HG03457 (cell line): ENCODE measurements at regions not wholly inside any gene's neighbourhood (a gene's known extent, or its start where the extent isn't known, plus 50 kb on each side); places are given as distances from the start of the nearest gene placed in this dataset.
"Not testable (repeated sequence)": the region's sequence is repeated elsewhere in the genome, so short reads cannot be mapped to it uniquely, and the experiment has no call there.

Source experiments
- ATAC-seq: cut with Tn5 transposase; IDR thresholded peaks from one replicate; pipeline ENCODE4 v1.9.1; 2021; ENCODE audit warnings: moderate number of reproducible peaks; ENCODE audit not compliant: unreplicated experiment

DNA sequence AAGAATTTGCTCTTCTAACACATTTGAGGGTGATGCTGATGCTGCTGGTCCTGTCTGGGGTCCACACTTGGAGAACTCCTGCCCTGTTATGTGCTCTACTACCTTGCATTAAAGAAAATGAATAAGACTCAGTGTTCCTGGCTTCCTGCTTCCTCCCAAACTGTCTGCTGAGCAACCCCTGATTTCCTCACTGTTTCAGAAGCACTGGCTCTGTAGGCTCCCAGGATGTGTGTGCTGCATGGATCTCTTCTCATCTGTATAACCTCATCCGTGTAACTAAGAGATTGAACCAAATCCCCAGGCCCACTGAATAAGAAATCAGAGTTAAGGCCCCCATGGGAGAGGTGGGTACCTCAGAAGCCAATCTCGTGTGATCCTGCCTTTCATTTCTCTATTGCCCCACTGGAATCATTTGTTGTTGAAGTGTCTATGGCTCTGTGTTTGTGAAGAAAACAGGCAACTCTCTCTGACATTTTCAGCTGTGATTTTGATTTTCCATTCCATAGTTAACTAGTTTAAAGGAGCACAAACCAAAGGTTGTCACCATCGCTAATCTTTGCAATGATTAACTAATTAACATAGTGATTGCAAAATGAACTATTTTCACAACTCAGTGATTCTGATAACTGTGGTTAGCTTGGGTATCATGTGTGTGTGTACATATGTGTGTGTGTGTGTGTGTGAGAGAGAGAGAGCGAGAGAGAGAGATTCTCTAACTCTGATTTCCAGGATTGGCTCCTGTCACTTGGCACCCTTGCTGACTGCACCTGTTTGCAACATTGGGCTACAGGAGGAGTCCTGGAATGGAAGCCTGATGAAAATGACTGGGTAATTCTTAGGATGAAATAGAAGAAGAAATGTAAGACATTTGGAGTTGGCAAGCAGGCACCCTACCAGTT is 196.2 kb downstream of the SLC38A4 start:
- ATAC-seq, result no peak

DNA sequence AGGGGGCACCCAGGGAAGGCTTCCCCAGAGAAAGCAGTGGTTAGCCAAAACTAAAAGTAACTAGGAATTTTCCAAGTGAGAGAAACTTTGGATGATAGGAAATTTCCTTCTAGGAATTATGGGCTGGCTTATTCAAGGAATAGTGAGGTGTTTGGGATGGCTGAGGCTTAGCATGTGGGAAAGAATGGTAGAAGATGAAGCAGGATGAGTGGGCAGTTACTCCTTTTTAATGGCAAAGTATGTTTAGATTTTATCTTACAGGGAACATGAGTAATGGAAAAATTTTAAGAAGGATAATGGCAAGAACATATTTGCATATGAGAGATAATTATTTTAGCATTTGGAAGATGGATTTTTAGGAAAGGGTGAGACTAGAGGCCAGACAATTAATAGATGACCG is 197.6 kb downstream of the SLC38A4 start:
- no peak for ATAC-seq

DNA sequence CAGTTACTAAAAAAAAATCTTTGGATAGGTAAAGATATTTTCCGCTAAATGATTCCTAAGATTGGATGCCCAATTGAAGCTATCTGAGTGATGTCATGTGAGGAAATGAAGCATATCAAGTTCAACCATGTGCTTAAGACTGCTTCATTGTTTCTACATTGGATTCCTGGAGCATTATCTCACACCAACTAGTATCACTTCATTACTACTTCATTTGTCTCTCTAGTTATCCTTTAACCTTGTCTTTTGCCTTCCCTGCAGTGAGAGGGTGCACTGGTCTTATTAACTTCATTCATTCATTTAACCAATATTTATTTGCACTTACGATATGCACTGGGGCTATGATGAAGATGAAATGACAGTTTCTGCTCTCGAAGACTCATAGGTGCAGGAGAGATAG is 198.1 kb downstream of the SLC38A4 start:
- no peak for ATAC-seq

DNA sequence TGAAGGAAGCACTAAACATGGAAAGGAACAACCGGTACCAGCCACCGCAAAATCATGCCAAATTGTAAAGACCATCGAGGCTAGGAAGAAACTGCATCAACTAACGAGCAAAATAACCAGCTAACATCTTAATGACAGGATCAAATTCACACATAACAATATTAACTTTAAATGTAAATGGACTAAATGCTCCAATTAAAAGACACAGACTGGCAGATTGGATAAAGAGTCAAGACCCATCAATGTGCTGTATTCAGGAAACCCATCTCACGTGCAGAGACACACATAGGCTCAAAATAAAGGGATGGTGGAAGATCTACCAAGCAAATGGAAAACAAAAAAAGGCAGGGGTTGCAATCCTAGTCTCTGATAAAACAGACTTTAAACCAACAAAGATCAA is 206.3 kb downstream of the SLC38A4 start:
- ATAC-seq, result not testable (repeated sequence)

DNA sequence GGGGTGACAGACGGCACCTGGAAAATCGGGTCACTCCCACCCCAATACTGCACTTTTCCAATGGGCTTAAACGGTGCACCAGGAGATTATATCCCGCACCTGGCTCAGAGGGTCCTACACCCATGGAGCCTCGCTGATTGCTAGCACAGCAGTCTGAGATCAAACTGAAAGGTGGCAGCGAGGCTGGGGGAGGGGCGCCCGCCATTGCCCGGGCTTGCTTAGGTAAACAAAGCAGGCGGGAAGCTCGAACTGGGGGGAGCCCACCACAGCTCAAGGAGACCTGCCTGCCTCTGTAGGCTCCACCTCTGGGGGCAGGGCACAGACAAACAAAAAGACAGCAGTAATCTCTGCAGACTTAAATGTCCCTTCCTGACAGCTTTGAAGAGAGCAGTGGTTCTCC is 208.1 kb downstream of the SLC38A4 start:
- ATAC-seq, result not testable (repeated sequence)

DNA sequence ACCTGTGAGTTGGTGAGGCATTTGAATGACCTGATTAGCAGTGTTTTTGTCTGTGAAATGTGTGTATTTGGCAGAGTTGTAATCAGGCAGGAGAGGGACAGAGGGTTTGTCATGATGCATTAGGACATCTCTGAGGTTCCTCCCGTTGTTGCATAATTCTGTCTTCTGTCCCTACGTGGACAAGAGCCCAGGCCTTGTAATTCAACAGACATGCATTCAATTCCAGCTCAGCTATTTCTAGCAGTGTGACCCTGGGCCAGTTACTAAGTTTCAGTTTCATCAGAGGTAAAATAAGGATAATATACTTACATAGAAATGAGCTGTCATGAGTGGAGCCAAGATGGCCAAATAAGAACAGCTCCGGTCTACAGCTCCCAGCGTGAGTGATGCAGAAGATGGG is 208.6 kb downstream of the SLC38A4 start:
- ATAC-seq, result no peak

DNA sequence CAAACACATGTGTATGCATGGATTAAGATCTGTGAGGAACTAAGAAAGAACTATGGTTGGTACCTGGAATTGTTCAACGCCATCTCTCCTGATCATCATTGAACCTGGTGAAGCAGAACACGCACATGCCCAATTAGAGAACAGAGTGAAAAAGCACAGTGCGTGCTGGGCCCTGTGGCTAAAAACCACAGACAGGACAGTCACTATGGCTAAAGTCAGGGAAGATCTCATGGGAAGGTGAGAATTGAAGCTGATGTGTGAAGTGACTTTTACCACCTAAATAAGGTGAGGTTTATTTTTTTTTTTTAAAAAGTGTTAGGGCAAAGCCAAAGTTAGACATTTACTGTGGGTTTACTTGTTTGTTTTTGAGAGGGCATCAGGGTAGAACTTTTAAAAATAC is 215.0 kb downstream of the SLC38A4 start:
- no peak for ATAC-seq

DNA sequence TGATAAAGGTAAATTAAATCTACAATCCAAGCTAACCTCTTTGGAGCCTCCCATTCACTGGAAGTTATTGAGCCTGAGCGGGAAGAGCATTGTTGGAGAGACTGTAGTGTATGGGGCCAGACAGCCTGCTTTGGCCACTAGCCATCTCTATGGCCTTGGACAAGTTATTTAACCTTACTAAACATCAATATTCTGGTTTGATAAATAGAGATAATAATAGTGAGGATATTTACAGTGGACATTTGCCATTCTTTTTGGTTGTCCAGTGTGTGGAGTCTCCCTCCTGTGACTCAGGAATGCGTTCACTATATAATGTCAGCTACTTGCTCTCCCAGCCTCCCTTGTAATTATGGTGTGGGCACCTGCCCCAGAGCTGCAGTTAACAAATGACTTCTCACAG is 216.1 kb downstream of the SLC38A4 start:
- ATAC-seq, result no peak

DNA sequence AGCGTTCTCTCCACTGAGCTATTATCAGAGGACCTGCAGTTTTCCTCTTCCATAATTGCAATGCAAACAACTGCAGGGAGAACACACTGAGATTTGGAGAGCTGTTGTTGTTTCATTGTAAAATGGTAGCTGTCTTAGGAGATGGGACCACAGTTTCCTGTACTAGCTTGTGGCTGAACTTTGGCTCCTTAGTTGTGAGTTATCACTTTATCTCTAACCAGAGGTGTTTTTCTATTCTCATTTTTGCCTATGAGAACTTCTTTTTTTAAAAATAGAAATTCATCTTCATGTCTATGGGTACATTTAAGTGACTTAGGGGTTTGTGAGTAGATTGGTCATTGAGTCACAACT is 216.5 kb downstream of the SLC38A4 start:
- no peak for ATAC-seq

DNA sequence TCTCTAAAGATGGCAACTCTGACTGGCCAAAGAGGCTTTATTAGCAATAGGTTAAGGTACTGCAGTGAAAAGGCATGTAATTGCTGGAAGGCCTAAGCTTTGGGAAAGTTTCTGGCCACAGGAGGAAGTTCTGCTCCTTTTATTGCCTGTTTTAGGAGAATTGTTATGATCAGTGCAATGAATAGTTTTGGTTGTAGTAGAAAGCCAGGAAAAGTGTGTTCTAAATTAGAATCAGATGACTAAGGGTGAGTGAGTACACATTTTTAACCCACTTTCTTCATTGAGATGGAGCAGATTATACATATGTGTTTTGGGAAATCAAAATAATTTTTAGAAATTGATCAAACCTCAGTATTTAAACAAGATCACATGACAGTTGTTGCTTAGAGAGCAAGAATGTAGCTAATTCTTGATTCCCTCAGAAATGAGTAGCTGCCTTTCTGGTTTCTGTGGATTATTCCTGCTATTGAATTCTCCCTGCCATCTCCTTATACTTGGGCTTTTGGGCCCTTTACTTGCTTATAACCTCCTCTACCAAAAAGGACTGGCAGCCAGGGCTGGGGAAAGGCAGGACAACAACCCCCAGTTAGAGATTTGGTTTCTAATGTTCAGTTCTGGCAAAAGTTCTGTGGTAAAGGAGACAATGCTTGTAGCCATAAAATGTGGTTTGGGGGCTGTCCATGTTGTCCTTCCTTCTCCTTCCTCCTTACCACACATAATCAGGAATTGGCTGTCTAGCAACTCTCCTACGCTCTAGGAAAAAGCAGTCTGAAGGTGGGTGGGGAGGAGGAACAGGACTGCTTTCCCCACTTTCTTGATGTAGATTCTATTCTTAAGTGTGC is 217.1 kb downstream of the SLC38A4 start:
- no peak for ATAC-seq

DNA sequence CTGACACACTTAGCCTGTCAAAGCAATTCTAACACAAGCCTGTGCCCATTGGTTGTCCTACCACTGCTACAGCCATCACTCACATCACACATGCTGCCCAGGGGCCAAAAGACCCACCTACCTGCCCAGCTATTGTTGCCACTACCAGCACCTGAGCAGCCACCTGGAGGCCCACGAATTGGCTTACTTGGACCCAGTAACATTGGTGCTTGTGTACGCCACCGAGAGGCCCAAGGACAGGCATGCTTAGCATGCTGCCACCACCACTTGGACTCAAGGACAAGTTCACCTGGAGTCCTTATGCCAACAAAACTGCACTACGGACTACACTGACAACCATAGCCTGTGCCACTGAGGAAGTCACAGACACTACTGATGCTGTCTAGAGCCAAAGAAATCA is 221.1 kb downstream of the SLC38A4 start:
- no peak for ATAC-seq

DNA sequence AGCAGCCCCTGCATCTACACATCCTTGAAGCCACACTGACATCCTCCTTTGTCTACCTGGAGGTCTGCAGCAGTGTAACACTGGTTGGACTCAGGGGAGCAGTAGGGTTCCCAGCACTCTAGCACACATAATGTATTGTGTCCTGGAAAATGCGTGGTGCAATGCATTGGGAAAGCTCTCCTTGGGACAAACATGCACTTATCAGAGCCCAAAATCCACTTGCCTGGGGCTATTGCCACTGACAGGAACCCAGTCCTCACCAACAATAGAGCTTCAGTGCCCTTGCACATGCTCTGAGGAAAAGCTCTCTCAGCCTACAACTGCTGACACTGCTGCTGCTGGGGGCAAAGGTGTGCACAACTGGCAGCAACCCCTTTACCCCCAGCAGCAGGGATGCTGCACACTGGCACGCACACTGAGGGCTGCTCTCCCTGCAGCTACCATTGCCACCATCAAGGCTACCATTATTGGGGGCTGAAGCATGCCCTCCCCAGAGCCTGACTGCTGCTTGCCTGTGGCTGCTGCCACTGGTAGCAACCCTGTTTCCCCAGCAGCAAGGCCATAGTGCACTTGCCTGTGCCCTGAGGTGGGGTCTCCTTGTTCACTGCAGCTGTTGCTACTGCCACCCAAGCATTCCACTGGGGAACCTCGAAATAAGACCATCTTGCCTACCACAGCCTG is 221.9 kb downstream of the SLC38A4 start:
- no peak for ATAC-seq

DNA sequence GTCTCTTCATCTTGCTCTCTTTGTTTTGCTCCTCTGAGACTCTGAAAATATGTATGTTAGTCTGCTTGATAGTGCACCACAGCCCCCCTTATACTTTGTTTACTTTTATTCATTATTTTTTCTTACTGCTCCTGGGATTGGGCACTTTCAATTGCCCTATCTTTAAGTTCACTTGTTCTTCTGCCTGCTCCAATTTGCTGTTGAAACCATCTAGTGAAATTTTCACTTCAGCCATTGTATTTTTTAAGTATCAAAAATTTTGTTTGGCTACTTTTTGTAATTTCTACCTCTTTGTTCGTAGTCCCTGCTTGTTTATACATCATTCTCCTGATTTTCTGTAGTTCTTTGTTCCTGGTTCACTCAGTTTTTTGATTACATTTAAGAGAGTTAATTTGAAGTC is 223.3 kb downstream of the SLC38A4 start:
- ATAC-seq, result no peak

DNA sequence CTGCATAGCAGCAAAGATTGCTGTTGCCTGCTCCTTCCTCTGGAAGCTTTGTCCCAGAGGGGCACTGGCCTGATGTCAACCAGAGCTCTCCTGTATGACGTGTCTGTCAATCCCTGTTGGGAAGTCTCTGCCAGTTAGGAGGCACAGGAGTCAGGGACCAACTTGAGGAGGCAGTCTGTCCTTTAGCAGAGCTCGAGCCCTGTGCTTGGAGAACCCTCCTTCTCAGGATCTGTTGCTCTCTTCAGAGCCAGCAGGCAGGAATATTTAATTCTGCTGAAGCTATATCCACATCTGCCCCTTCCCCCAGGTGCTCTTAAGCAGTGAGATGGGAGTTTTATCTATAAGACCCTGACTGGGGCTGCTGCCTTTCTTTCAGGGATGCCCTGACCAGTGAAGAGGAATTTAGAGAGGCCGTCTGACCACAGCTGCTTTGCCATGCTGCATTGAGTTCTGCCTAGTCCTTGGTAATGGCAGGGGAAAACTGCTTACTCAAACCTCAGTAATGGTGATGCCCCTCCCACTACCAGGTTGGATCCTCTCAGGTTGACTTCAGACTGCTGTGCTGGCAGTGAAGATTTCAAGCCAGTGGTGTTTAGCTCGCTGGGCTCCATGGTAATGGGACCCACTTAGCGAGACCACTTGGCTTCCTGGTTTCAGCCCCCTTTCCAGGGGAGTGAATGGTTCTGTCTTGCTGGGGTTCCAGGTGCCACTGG is 218.6 kb upstream of the SLC38A2 start:
- ATAC-seq, result no peak

DNA sequence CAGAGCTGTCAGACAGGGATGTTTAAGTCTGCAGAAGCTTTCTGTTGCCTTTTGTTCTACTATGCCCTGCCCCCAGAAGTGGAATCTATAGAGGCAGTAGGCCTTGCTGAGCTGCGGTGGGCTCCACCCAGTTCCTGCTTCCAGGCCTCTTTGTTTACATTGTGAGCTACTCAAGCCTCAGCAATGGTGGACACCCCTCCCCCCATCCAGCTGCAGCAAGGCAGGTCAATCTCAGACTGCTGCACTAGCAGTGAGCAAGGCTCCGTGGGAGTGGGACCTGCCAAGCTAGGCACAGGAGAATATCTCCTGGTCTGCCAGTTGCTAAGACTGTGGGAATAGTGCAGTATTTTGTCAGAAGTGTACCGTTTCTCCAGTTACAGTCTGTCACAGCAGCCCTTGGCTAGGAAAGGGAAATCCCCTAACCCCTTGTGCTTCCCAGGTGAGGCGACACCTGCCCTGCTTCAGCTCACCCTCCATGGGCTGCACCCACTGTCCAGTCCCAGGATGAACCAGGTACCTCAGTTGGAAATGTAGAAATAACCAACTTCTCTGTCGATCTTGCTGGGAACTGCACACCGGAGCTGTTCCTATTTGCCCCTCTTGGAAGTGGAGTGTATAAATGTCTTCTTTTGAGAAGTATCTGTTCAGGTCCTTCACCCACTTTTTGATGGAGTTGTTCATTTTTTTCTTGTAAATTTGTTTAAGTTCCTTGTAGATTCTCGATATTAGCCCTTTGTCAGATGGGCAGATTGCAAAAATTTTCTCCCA is 213.5 kb upstream of the SLC38A2 start:
- no peak for ATAC-seq

DNA sequence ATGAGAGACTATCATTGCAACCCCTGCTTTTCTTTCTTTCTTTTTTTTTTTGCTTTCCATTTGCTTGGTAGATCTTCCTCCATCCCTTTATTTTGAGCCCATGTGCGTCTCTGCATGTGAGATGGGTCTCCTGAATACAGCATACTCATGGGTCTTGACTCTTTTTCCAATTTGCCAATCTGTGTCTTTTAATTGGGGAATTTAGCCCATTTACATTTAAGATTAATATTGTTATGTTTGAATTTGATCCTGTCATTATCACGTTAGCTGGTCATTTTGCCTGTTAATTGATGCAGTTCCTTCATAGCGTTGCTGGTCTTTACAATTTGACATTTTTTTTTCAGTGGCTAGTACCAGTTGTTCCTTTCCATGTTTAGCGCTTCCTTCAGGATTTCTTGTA is 211.5 kb upstream of the SLC38A2 start:
- not testable (repeated sequence) for ATAC-seq

DNA sequence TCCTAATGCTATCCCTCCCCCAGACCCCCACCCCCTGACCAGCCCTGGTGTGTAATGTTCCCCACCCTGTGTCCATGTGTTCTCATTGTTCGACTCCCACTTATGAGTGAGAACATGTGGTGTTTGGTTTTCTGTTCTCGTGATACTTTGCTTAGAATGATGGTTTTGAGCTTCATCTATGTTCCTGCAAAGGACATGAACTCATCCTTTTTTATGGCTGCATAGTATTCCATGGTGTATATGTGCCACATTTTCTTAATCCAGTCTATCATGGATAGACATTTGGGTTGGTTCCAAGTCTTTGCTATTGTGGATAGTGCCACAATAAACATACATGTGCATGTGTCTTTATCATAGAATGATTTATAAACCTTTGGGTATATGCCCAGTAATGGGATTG is 209.4 kb upstream of the SLC38A2 start:
- not testable (repeated sequence) for ATAC-seq

DNA sequence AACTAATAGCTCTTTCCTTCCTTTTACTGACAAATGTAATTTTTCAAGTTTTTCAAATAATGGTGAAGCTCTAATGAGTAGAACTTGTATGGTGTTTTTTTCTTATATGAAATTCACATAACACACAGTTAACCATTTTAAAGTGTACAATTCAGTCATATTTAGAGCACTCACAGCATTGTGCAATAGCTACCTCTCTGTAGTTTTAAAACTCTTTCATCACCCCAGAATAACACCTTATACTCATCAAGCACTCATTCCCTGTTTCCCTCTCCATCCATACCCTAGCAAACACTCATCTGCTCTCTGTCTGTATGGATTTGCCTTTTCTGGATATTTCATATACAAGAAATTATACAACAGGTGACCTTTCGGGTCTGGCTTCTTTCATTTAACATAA is 207.9 kb upstream of the SLC38A2 start:
- no peak for ATAC-seq

DNA sequence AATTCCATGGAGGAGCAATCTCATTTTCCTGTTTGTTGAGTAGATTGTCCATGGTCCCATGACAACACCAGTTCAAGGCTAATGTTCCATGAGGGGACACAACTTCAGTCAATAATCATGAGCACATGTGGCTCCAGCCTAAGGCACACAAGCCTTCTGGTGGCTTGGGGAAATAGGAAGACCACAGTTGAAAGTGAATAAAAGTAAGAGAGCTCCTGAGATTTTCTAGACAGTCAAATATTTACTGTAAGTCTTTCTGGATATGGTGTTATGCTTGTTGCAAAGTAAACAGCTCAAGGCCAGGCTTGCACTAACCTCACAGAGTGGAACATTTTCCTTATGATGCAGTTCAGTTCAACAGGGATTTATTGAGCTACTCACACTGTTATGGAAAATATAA is 206.9 kb upstream of the SLC38A2 start:
- no peak for ATAC-seq
